KG1 (cell line): ENCODE measurements at regions not wholly inside any gene's neighbourhood (a gene's known extent, or its start where the extent isn't known, plus 50 kb on each side); places are given as distances from the start of the nearest gene placed in this dataset.
"Not testable (repeated sequence)": the region's sequence is repeated elsewhere in the genome, so short reads cannot be mapped to it uniquely, and the experiment has no call there.

Source experiments
- DNase-seq: peaks from one replicate; lab custom pipeline; 2025; lab: John Stamatoyannopoulos, UW

GRCh38 chr13:33662392-33662791, 155.6 kb upstream of the RFC3 start:
- no peak for DNase-seq

DNA sequence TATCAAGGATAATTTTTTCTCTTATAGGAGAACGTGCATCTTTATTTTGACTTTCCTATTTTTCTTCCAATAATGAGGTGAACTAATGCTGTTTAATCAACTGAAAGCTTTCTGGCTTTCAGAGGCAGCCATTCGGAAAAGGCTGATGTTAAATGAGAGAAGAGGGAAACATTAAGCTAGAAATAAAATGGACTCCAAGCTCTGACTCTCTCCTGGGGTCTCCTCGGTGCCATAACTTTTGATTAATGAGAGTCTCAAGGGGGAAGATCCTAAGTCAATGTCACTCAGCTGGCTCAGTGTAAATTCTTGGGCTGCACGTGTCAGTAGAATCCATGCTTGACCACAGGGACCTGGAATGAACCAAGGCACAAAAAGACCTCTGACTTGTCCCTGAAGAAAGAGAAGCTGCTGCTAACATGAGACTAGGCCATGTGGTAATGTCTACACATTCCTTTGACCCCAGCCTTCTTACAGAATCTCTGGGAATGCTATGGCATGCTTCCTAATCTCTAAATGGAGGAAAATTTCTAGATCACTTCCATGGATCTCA, 152.2 kb upstream of the RFC3 start:
- DNase-seq = no peak

- DNase-seq = no peak
These were observed 146.4 kb upstream of the RFC3 start for GRCh38 chr13:33671560-33671959.

- DNase-seq = not testable (repeated sequence)
These were observed 145.9 kb upstream of the RFC3 start for GRCh38 chr13:33672022-33672421.

DNA sequence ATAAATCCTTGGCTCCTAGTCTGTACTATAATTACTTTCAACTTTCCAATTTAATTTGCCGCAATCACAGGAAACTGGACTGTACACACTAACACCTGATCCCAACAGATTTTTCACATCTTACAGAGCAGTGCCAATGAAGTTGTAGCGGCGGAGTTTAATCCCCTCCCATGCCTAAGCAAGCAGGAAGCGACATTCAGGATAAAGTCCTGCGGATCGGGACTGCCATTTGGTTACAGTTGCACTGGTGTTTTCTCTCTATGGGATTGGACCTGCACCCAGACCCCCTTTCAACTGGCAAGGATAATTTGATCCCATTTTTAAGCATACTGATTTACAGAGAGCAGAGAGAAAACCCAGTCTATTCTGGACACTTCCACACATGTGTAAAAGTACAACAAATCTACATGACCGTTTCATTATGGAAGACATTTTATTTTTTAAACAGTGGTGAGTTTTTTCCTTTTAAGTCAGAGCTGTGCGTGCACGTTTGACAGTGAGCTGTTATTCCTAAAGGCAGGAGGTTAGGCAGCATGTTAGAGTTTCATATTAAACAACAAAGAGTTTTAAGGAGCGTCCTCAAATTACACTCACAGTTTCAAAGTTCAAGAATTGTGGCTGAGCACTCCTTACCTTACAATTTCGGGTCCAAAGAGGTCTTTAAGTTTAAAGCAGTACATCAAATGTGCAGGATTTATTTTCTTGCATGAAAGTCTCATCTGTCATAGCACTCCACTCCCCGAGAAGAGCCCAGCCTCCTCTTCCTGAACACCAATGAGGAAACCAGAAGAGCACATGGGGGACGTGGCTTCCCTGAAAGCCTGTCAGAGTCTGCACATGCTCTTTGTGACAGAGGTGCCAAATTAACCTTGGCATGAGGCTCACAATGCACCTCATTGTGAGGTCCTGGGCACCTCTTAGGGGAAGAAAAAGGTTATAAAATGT, 141.6 kb upstream of the RFC3 start:
- no peak for DNase-seq

GRCh38 chr13:33677215-33677614, 140.7 kb upstream of the RFC3 start:
- DNase-seq = no peak

DNA sequence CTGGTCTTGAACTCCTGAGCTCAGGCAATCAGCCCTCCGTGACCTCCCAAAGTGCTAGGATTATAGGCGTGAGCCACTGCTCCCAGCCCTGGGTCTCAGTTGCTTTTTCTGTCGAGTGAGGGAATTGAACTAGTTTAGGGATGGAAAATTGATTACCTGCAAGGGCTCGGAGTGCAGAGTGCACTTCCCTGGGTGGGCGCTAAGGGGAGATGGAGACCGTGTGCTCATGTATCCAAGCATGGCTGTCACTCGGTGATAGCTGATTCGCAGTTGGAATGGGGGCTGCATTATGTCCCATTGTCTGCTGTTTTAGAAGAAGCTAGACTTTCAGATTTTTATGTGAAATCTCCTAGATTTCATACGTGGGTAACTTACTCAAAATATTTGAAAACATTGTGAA, 139.9 kb upstream of the RFC3 start:
- no peak for DNase-seq

DNA sequence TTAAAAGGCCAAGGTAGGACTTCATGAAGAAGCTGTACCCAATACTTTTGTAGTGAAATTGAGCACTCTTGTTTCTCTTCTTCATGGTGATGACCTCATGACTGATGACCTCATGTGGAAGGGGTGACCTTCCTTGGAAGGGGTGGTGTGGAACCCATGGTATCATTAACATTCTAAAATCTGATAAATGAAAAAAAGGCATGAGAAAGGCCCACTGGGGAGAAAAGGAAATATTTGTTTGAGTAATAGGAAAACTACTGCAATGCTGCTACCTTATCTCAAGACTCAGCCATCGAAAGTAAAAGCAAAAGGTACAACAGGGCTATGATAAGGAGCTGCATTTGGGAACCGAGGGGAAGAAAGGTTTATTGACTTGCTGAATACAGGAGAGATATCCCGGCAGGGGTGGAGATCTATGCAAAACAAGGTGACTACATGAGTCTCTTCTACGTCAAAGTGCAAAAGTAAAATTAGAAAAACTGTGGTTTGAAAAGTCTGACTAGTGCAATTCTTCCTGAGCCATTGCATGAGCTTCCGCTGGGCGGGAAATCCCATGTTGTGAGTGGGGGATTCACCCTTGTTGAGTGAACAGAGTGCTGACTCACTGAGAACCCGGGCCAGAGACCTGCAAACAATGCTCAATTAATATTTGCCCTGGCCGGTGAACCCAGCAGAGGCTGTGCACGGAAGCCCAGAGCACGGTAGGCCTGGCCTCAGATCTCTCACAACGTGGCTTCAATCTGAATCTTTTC, 138.9 kb upstream of the RFC3 start:
- DNase-seq = no peak

- DNase-seq = no peak
These were observed 138.3 kb upstream of the RFC3 start for GRCh38 chr13:33679658-33680012.

DNA sequence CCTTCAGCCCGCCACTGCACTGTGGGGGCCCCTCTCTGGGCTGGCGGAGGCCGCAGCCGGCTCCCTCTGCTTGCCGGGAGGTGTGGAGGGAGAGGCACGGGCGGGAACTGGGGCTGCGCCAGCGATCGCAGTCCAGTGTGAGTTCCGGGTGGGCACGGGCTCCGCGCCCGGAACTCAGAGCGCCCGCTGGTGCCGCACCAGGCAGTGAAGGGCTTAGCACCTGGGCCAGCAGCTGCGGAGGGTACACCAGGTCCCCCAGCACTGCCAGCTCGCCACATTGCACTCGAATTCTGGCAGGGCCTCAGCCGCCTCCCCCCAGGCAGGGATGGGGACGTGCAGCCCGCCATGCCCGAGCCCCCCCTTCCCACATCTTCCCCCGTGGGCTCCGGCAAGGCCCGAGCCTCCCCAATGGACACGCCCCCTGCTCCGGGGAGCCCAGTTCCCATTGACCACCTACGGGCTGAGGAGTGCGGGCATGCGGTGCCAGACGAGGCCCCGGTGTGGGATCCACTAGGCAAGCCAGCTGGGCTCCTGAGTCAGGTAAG, 135.9 kb upstream of the RFC3 start:
- DNase-seq = no peak

- DNase-seq = not testable (repeated sequence)
These were observed 135.3 kb upstream of the RFC3 start for GRCh38 chr13:33682646-33683045.

GRCh38 chr13:33683376-33683775, 134.6 kb upstream of the RFC3 start:
- DNase-seq = no peak

DNA sequence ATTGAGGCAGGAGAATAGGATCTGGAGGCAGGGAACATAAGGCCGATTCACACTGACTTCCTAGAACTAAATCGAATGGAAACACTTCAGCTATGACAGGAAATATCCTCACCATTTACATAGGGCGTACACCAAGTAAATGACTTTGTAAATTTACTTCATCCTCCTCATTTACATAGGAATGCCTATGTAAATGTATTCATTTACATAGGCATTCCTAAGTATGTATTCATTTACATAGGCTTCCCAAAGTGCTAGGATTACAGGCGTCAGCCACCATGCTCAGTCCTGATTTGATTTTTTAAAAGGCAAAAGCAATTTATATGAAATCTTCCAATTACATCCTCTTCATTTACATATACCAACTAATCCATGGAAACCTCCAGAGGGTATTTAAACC, 133.1 kb upstream of the RFC3 start:
- no peak for DNase-seq

- DNase-seq = no peak
These were observed 131.0 kb upstream of the RFC3 start for GRCh38 chr13:33686772-33687480.

DNA sequence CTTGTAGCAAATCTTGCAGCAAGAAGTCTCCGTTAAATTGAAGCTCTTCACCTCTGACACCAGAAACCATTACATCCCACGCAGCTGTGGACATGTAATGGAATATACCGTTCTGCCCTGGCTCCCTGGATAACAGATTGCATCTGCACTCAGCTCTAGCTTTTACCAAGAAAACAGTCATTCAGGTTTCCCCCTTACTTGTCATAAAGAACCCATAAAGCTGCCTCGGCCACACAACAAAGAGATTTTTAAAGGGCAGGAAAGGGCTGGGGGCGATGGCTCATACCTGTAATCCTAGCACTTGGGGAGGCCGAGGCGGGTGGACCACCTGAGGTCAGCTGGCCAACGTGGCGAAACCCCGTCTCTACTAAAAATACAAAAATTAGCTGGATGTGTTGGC, 127.6 kb upstream of the RFC3 start:
- no peak for DNase-seq

GRCh38 chr13:33691980-33692379, 126.0 kb upstream of the RFC3 start:
- no peak for DNase-seq

GRCh38 chr13:33692531-33692930, 125.4 kb upstream of the RFC3 start:
- DNase-seq = no peak

DNA sequence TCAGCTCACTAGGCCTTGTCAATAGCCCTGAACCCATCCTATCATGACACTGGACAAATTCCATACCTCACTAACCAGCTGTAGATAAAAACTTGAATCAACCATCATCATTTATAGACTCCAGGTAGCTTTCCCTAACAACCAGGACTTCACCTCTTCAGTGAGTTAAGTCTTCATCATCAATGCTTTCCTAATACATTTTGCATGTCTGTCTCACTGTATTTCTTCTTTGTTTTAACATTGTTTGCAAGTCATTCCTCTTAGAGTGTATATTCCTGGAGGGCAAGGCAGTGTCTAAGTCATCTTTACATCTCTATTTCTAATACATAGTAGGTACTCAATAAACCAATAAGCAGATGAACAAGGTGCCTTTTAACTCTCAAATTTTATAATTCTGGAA, 123.4 kb upstream of the RFC3 start:
- no peak for DNase-seq

- DNase-seq = no peak
These were observed 121.4 kb upstream of the RFC3 start for GRCh38 chr13:33696530-33696929.

- no peak for DNase-seq
These were observed 120.0 kb upstream of the RFC3 start for GRCh38 chr13:33697926-33698325.

DNA sequence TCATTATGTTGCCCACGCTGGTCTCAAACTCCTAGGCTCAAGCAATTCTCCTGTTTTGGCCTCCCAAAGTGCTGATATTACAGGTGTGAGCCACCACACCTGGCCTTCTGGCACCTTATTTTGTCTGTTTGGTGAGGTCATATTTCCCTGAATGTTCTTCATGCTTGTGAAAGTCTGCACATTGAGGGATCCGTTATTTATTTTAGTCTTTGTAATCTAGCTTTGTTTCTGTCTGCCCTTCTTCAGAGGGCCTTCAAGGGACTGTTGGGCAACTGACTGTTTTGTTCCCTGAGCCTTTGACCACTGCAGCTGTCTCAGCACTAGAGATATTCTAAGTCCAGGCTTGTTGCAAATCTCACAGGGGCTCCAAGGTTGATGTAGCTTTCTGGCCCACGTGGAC, 110.5 kb upstream of the RFC3 start:
- no peak for DNase-seq

DNA sequence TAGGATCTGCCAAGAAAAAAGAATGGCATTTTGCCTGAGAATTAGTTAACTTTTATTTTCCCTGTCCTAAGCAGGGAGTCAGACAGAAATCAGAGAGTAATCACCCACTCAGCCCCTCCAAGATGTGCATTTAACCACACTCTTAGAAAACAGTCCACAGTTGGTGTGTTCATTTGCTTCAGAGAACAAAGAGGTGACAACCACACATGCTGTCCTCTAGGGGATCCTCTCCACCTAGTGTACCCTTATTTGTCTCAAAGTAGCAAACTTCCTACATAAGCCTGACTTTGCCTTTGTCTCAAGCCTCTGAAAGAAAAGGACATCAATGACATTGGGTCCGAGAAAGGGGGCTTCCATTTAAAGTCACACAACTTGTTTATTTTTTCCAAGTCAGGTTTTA, 107.0 kb upstream of the RFC3 start:
- DNase-seq = no peak
